ENCODE measurements at regions not wholly inside any gene's neighbourhood (a gene's known extent, or its start where the extent isn't known, plus 50 kb on each side); places are given as distances from the start of the nearest gene placed in this dataset.

DNA sequence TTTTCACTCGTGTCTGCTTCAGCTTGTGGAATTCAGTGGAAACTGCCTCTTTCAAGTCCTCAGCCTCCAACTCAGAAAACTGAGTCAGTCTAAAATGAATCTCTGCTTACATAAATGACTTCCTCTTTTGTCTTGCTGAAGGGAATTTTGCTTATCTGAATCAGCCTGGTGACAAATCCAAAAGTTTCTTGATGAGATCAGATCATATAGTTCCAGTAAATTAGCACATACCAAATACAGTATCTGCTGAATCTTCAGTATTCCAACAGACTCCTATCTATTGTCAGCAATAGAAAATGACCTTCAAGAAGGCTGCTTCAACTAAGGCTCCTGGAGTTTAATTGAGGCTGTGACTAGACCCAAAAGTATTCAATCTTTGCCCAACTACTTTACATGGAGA is 290.0 kb downstream of the MZT1 start:
- H3K36me3 ChIP-seq (ENCODE audit: low read depth), result no peaks in the 10 kb centered on the region
- DNase-seq (ENCODE audit: low spot score), result no peak
- no peaks in the 10 kb centered on the region for H3K9me3 ChIP-seq (ENCODE audit: severe bottlenecking)
- TF ChIP-seq CTCF (IDR thresholded peaks at IDR 0.05; ENCODE audit: poor library complexity, severe bottlenecking), result no peak
- no peak overlapping the region for H3K27ac ChIP-seq (ENCODE audit: poor library complexity, severe bottlenecking)
- peak; percentile 56; the same call in 2 of the 3 replicates for ATAC-seq (ENCODE audit: low read depth)
- H3K4me3 ChIP-seq (ENCODE audit: severe bottlenecking), result no peak overlapping the region
- H3K27me3 ChIP-seq (ENCODE audit: insufficient read depth, poor library complexity, severe bottlenecking), result no peaks in the 10 kb centered on the region
- H3K4me1 ChIP-seq (ENCODE audit: insufficient read depth, poor library complexity, severe bottlenecking), result peaks cover 5% of the 10 kb centered on the region

DNA sequence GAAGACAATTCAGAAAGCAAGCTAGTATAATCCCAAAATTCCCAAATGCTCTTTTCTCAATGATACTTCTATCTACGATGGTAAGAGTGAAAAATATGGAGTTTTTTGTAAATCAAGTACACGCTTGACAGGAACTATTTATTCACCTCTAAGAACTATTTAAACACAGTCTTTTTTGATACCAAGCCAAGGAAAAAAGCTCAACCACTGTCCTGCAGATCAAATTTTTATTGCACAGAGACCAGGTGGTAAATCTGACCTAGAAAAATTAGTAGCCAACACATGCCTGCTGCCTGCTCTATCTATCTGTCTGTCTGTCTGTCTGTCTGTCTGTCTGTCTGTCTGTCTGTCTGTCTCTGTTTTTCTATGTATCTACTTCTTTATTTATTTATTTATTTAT is 292.2 kb downstream of the MZT1 start:
- Histone ChIP-seq H3K4me1 (ENCODE audit: insufficient read depth, poor library complexity, severe bottlenecking) (peaks cover 5% of the 10 kb centered on the region), H3K27me3 (ENCODE audit: insufficient read depth, poor library complexity, severe bottlenecking) (no peaks in the 10 kb centered on the region), H3K4me3 (ENCODE audit: severe bottlenecking) (no peak overlapping the region), H3K9me3 (ENCODE audit: severe bottlenecking) (no peaks in the 10 kb centered on the region), H3K36me3 (ENCODE audit: low read depth) (no peaks in the 10 kb centered on the region), H3K27ac (ENCODE audit: poor library complexity, severe bottlenecking) (no peak overlapping the region)
- no peak for ATAC-seq (ENCODE audit: low read depth)
- TF ChIP-seq CTCF (IDR thresholded peaks at IDR 0.05; ENCODE audit: poor library complexity, severe bottlenecking), result no peak
- no peak for DNase-seq (ENCODE audit: low spot score)

GRCh38 chr13:72431981-72432682 is 295.3 kb downstream of the MZT1 start:
- DNase-seq (ENCODE audit: low spot score), result no peak
- TF ChIP-seq CTCF (IDR thresholded peaks at IDR 0.05; ENCODE audit: poor library complexity, severe bottlenecking), result no peak
- no peak for ATAC-seq (ENCODE audit: low read depth)

GRCh38 chr13:72430923-72431322 is 296.5 kb downstream of the MZT1 start:
- ATAC-seq (ENCODE audit: low read depth) (no peak), DNase-seq (ENCODE audit: low spot score) (no peak)
- H3K36me3 ChIP-seq (ENCODE audit: low read depth), result no peaks in the 10 kb centered on the region
- no peaks in the 10 kb centered on the region for H3K4me1 ChIP-seq (ENCODE audit: insufficient read depth, poor library complexity, severe bottlenecking)
- H3K27me3 ChIP-seq (ENCODE audit: insufficient read depth, poor library complexity, severe bottlenecking), result no peaks in the 10 kb centered on the region
- no peak for TF ChIP-seq CTCF (IDR thresholded peaks at IDR 0.05; ENCODE audit: poor library complexity, severe bottlenecking)
- H3K27ac ChIP-seq (ENCODE audit: poor library complexity, severe bottlenecking), result no peak overlapping the region
- no peaks in the 10 kb centered on the region for H3K9me3 ChIP-seq (ENCODE audit: severe bottlenecking)
- no peak overlapping the region for H3K4me3 ChIP-seq (ENCODE audit: severe bottlenecking)

More at GRCh38 chr13:72431981-72432682, 295.3 kb downstream of the MZT1 start:
- H3K4me1 ChIP-seq (ENCODE audit: insufficient read depth, poor library complexity, severe bottlenecking), result no peaks in the 10 kb centered on the region
- no peaks in the 10 kb centered on the region for H3K36me3 ChIP-seq (ENCODE audit: low read depth)
- H3K27me3 ChIP-seq (ENCODE audit: insufficient read depth, poor library complexity, severe bottlenecking), result no peaks in the 10 kb centered on the region
- no peak overlapping the region for H3K4me3 ChIP-seq (ENCODE audit: severe bottlenecking)
- no peak overlapping the region for H3K27ac ChIP-seq (ENCODE audit: poor library complexity, severe bottlenecking)
- H3K9me3 ChIP-seq (ENCODE audit: severe bottlenecking), result no peaks in the 10 kb centered on the region

DNA sequence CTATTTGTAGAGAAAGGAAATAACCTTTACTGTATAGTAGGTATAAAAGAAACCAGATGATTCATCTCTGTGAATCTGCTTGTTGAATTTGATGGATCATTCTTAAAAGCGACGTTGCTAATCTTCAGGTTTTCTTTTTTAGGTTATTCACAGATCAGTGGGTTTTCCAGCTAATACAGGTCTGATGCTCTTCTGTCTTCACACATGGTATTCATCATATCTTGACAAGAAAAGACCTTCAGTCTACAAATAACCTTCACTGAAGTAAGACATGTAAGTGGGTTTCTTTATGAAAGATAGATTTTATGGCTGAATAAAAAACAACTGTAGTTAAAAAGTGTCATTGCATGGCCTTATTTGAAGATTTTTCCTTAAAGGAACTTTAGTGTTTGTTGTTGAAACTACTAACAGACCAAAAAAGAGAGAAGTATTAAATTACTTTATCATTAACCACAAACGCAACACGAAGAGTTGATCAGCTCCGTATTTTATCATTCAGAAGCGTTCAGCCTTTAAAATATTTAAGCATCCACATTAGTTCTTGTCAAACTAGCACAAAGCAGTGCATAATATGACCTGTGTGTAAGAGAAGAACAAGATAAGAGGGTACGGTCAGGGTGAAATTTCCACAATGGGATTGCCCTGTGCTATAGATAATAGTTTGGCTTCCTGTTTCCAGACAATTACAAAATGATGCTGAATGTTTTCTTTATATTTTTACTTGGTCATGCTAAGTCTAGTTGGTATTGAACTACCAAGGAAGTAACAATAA is 299.5 kb downstream of the MZT1 start:
- ATAC-seq (ENCODE audit: low read depth) (no peak), DNase-seq (ENCODE audit: low spot score) (no peak)
- Histone ChIP-seq H3K27me3 (ENCODE audit: insufficient read depth, poor library complexity, severe bottlenecking) (no peaks in the 10 kb centered on the region), H3K27ac (ENCODE audit: poor library complexity, severe bottlenecking) (no peak overlapping the region), H3K36me3 (ENCODE audit: low read depth) (no peaks in the 10 kb centered on the region), H3K4me1 (ENCODE audit: insufficient read depth, poor library complexity, severe bottlenecking) (no peaks in the 10 kb centered on the region), H3K4me3 (ENCODE audit: severe bottlenecking) (no peak overlapping the region), H3K9me3 (ENCODE audit: severe bottlenecking) (no peaks in the 10 kb centered on the region)
- TF ChIP-seq CTCF (IDR thresholded peaks at IDR 0.05; ENCODE audit: poor library complexity, severe bottlenecking), result no peak
